Vagina (tissue), 2 donors: ENCODE measurements at regions not wholly inside any gene's neighbourhood (a gene's known extent, or its start where the extent isn't known, plus 50 kb on each side); places are given as distances from the start of the nearest gene placed in this dataset.

Experiments
- DNase-seq, 2 donors: peaks; one replicate each; pipeline ENCODE4 v3.0.0-alpha.2; 2017; ENCODE audit errors: extremely low spot score in 2 of 2
- H3K27ac ChIP-seq: fragments of 200-600 bp; sonication (generic); one replicate; pipeline ENCODE4 v1.5.1; 2019
- H3K27me3 ChIP-seq: fragments of 200-600 bp; sonication (generic); one replicate; pipeline ENCODE4 v1.5.1; 2019
- H3K36me3 ChIP-seq, 2 donors: fragments of 200-600 bp; sonication (generic); one replicate each; pipeline ENCODE4 v1.5.1; 2017 to 2019
- H3K4me1 ChIP-seq: fragments of 200-600 bp; sonication (generic); one replicate; pipeline ENCODE4 v1.5.1; 2019
- H3K4me3 ChIP-seq, 2 donors: fragments of 200-600 bp; sonication (generic); 1 replicate in 1 of 2; 2 replicates in 1 of 2; pipeline ENCODE4 v1.5.1; 2016 to 2019
- H3K9me3 ChIP-seq: fragments of 200-600 bp; sonication (generic); one replicate; pipeline ENCODE4 v1.5.1; 2019
- CTCF ChIP-seq, 3 experiments: fragments of 450-650 bp in 2 of 3; fragments of 200-600 bp in 1 of 3; sonication (generic) in 1 of 3; IDR thresholded peaks; one replicate each; pipeline ENCODE4 v1.5.1; 2017 to 2019; ENCODE audit warnings: antibody characterized with exemption in 3 of 3, mild to moderate bottlenecking in 2 of 3, moderate library complexity in 2 of 3
- POLR2A ChIP-seq, 2 donors: fragments of 450-650 bp; IDR thresholded peaks; one replicate each; pipeline ENCODE4 v1.6.1; 2017; ENCODE audit warnings: antibody characterized with exemption in 2 of 2, mild to moderate bottlenecking in 2 of 2, moderate library complexity in 2 of 2
- POLR2AphosphoS5 ChIP-seq, 2 donors: sonication (generic); formaldehyde crosslinking; IDR thresholded peaks; one replicate each; pipeline ENCODE4 v1.9.0; 2017; ENCODE audit warnings: antibody characterized with exemption in 2 of 2, mild to moderate bottlenecking in 2 of 2, low read depth in 1 of 2; ENCODE audit not compliant: insufficient read depth in 1 of 2
- intact Hi-C: fragments of 100-400 bp; cut with DNase I; formaldehyde crosslinking; loops from one replicate; pipeline ENCODE4 v1.15.1; 2023

DNA sequence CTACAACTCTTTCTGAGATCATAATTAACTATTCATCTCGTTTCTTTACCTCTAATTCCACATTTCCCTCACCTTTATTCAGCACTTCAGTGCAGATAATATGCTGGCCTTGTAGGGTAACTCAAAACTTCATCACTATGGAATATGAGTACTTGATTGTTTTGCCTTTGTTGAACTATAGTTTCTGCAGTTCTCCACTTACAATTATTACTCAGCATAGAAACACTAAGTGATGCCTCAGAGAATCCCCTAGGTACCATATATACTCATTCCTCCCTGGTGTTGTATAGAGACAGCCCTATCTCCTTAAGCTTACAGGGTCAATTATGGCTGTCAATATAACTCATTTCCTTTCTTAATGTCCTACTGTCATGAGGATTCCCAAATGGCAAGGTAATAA is 380.6 kb upstream of the RBMS3 start:
- no peak overlapping the region for H3K27ac ChIP-seq
- no peak for TF ChIP-seq POLR2A (IDR thresholded peaks at IDR 0.05)
- no peak for TF ChIP-seq POLR2AphosphoS5 (IDR thresholded peaks at IDR 0.05; ENCODE audit: insufficient read depth in 1 of 2, low read depth in 1 of 2)
- no peak for TF ChIP-seq CTCF (IDR thresholded peaks at IDR 0.05)
- no peaks in the 10 kb centered on the region for H3K27me3 ChIP-seq
- DNase-seq, result no peak
- no peaks in the 10 kb centered on the region for H3K36me3 ChIP-seq
- H3K4me1 ChIP-seq, result no peaks in the 10 kb centered on the region
- no peak overlapping the region for H3K4me3 ChIP-seq
- intact Hi-C loops, result no loop called here
- H3K9me3 ChIP-seq, result no peaks in the 10 kb centered on the region

DNA sequence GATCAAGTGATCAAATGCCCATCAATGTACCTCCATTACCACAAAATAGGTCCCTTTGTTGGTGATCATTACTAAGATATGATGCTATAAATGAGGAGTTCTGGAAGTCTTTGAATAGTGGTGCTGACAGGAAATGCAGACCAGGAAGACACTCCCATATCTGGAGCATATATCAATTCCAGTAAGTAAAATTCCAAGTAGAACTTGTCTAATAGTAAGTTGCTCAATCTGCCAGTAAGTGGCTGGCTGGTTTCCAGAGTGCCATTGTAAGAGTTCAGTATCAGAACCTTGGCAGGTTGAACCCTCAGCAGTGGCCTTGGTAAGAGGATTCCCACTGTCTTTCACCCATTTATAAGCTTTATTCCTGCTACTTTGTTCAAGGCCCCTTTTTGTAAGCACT is 379.9 kb upstream of the RBMS3 start:
- DNase-seq, result no peak
- H3K4me1 ChIP-seq, result no peaks in the 10 kb centered on the region

GRCh38 chr3:28903171-28903601 is 377.7 kb upstream of the RBMS3 start:
- no peaks in the 10 kb centered on the region for H3K27me3 ChIP-seq

More for the DNA sequence above, 379.9 kb upstream of the RBMS3 start:
- TF ChIP-seq POLR2AphosphoS5 (IDR thresholded peaks at IDR 0.05; ENCODE audit: insufficient read depth in 1 of 2, low read depth in 1 of 2) (no peak), POLR2A (IDR thresholded peaks at IDR 0.05) (no peak), CTCF (IDR thresholded peaks at IDR 0.05) (no peak)
- Histone ChIP-seq H3K4me3 (no peak overlapping the region), H3K9me3 (no peaks in the 10 kb centered on the region), H3K27ac (no peak overlapping the region), H3K27me3 (no peaks in the 10 kb centered on the region), H3K36me3 (no peaks in the 10 kb centered on the region)
- intact Hi-C loops, result no loop called here

GRCh38 chr3:28905798-28906197 is 375.1 kb upstream of the RBMS3 start:
- H3K27me3 ChIP-seq, result no peaks in the 10 kb centered on the region
- H3K9me3 ChIP-seq, result no peaks in the 10 kb centered on the region
- H3K27ac ChIP-seq, result no peak overlapping the region
- intact Hi-C loops, result no loop called here
- no peaks in the 10 kb centered on the region for H3K4me1 ChIP-seq
- H3K4me3 ChIP-seq, result no peak overlapping the region
- no peaks in the 10 kb centered on the region for H3K36me3 ChIP-seq
- TF ChIP-seq POLR2AphosphoS5 (IDR thresholded peaks at IDR 0.05; ENCODE audit: insufficient read depth in 1 of 2, low read depth in 1 of 2) (no peak), CTCF (IDR thresholded peaks at IDR 0.05) (no peak), POLR2A (IDR thresholded peaks at IDR 0.05) (no peak)
- DNase-seq, result no peak

More at GRCh38 chr3:28903171-28903601, 377.7 kb upstream of the RBMS3 start:
- DNase-seq, result no peak
- Histone ChIP-seq H3K9me3 (no peaks in the 10 kb centered on the region), H3K36me3 (no peaks in the 10 kb centered on the region), H3K4me3 (no peak overlapping the region), H3K4me1 (no peaks in the 10 kb centered on the region), H3K27ac (no peak overlapping the region)
- TF ChIP-seq POLR2AphosphoS5 (IDR thresholded peaks at IDR 0.05; ENCODE audit: insufficient read depth in 1 of 2, low read depth in 1 of 2) (no peak), CTCF (IDR thresholded peaks at IDR 0.05) (no peak), POLR2A (IDR thresholded peaks at IDR 0.05) (no peak)
- intact Hi-C loops, result no loop called here

DNA sequence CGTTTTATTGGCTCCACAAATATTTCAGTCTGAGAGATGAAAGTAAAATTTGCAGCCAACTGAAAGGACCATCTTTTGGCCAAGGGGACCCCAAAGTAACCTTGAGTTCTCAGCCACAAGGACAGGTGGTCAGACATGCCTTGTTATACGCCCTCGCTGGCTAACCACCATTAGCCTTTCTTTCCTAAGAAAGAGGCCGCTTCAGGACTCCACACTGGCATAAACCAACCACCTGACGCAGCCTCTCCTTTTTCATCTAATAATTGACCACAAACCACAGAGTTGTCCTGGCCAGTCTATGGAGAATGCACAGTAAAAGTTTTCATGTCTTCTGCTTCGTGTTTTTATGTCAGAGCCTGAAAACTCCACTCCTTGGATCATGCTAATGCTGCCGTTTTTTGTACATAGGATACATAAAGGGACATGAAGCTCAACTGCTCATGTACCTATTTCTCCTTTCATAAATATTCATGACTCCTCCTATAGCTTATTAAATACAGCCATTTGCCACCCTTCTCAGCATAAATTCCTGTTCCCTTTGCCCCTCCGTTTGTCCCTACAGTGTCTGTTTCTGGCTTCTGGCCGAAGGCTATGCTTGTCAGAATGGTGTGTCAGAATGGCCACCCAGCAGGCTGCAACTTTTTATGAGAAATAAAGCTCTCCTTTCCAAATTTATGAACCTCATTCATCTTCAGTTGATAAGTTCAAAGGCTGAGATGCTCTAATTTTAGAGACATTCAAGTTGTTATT is 374.1 kb upstream of the RBMS3 start:
- Histone ChIP-seq H3K4me3 (no peak overlapping the region), H3K36me3 (no peaks in the 10 kb centered on the region), H3K27ac (no peak overlapping the region), H3K27me3 (no peaks in the 10 kb centered on the region), H3K4me1 (no peaks in the 10 kb centered on the region), H3K9me3 (no peaks in the 10 kb centered on the region)
- TF ChIP-seq POLR2AphosphoS5 (IDR thresholded peaks at IDR 0.05; ENCODE audit: insufficient read depth in 1 of 2, low read depth in 1 of 2) (no peak), POLR2A (IDR thresholded peaks at IDR 0.05) (no peak), CTCF (IDR thresholded peaks at IDR 0.05) (no peak)
- no peak for DNase-seq
- intact Hi-C loops, result no loop called here
